ENCODE measurements at regions not wholly inside any gene's neighbourhood (a gene's known extent, or its start where the extent isn't known, plus 50 kb on each side); places are given as distances from the start of the nearest gene placed in this dataset.
A peak's percentile ranks its signal among the peaks of the same experiment; 100 is the strongest.

GRCh38 chr13:87084192-87084591 lies 587.0 kb upstream of the SLITRK5 start:
- TF ChIP-seq POLR2A (IDR thresholded peaks at IDR 0.05) = no peak
- TF ChIP-seq, protein P1, sequence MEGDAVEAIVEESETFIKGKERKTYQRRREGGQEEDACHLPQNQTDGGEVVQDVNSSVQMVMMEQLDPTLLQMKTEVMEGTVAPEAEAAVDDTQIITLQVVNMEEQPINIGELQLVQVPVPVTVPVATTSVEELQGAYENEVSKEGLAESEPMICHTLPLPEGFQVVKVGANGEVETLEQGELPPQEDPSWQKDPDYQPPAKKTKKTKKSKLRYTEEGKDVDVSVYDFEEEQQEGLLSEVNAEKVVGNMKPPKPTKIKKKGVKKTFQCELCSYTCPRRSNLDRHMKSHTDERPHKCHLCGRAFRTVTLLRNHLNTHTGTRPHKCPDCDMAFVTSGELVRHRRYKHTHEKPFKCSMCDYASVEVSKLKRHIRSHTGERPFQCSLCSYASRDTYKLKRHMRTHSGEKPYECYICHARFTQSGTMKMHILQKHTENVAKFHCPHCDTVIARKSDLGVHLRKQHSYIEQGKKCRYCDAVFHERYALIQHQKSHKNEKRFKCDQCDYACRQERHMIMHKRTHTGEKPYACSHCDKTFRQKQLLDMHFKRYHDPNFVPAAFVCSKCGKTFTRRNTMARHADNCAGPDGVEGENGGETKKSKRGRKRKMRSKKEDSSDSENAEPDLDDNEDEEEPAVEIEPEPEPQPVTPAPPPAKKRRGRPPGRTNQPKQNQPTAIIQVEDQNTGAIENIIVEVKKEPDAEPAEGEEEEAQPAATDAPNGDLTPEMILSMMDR (IDR thresholded peaks at IDR 0.05) = peak in 3 of 6 experiments; percentile 33 to 61 (median 34)
